Upper lobe of left lung (tissue), 4 donors: ENCODE measurements at regions not wholly inside any gene's neighbourhood (a gene's known extent, or its start where the extent isn't known, plus 50 kb on each side); places are given as distances from the start of the nearest gene placed in this dataset.

Experiments used
- EP300 ChIP-seq, 4 donors: sonication (generic); formaldehyde crosslinking; IDR thresholded peaks; one replicate each; pipeline ENCODE4 v1.5.1; 2017; ENCODE audit warnings: antibody characterized with exemption in 4 of 4, control low read depth in 2 of 4
- POLR2A ChIP-seq, 4 donors: fragments of 450-650 bp; IDR thresholded peaks; one replicate each; pipeline ENCODE4 v1.5.1; 2016 to 2017; ENCODE audit warnings: antibody characterized with exemption in 4 of 4, mild to moderate bottlenecking in 2 of 4
- TF ChIP-seq, protein P1 (sequence below), 6 experiments: fragments of 450-650 bp in 4 of 6; fragments of 200-600 bp in 2 of 6; sonication (generic) in 2 of 6; IDR thresholded peaks; one replicate each; pipeline ENCODE4 v1.5.1; 2016 to 2019; ENCODE audit warnings: antibody characterized with exemption in 6 of 6

DNA sequence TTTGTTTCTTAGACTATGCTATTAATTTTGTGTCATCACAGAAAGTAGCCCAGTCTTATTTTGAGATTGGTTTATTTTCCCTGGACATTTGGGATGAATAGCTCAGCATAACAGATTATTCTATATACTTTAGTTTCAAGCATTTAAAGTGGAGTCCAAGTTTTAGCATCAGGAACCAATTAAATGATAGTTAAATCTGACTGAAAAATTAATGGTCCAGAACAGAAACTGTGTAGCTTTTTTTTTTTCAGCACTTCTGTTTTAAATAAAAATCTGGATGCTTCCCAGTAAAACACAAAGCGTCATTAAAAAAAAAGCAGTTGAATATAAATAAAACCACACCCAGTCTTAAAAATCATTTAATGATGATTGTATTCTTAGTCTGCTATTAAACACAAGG lies 59.4 kb upstream of the PITX2 start:
- TF ChIP-seq, protein P1, sequence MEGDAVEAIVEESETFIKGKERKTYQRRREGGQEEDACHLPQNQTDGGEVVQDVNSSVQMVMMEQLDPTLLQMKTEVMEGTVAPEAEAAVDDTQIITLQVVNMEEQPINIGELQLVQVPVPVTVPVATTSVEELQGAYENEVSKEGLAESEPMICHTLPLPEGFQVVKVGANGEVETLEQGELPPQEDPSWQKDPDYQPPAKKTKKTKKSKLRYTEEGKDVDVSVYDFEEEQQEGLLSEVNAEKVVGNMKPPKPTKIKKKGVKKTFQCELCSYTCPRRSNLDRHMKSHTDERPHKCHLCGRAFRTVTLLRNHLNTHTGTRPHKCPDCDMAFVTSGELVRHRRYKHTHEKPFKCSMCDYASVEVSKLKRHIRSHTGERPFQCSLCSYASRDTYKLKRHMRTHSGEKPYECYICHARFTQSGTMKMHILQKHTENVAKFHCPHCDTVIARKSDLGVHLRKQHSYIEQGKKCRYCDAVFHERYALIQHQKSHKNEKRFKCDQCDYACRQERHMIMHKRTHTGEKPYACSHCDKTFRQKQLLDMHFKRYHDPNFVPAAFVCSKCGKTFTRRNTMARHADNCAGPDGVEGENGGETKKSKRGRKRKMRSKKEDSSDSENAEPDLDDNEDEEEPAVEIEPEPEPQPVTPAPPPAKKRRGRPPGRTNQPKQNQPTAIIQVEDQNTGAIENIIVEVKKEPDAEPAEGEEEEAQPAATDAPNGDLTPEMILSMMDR (IDR thresholded peaks at IDR 0.05): no peak
- TF ChIP-seq POLR2A (IDR thresholded peaks at IDR 0.05) (no peak), EP300 (IDR thresholded peaks at IDR 0.05) (no peak)
